Mucosa of rectum (tissue), 2 donors: ENCODE measurements at regions not wholly inside any gene's neighbourhood (a gene's known extent, or its start where the extent isn't known, plus 50 kb on each side); places are given as distances from the start of the nearest gene placed in this dataset.

Source experiments
- H3K27ac ChIP-seq, 2 donors: one replicate each; pipeline ENCODE4 v1.7.0; 2013; ENCODE audit warnings: inconsistent platforms in 2 of 2, low read depth in 2 of 2, low read length in 2 of 2
- H3K27me3 ChIP-seq, 2 donors: one replicate each; pipeline ENCODE4 v1.7.0; 2013; ENCODE audit warnings: low read length in 2 of 2; ENCODE audit not compliant: control insufficient read depth in 2 of 2, insufficient read depth in 2 of 2
- H3K36me3 ChIP-seq, 2 donors: one replicate each; pipeline ENCODE4 v1.7.0; 2013; ENCODE audit warnings: low read length in 2 of 2; ENCODE audit not compliant: control insufficient read depth in 2 of 2, insufficient read depth in 2 of 2
- H3K4me1 ChIP-seq, 2 donors: one replicate each; pipeline ENCODE4 v1.7.0; 2013; ENCODE audit warnings: low read length in 2 of 2, mild to moderate bottlenecking in 1 of 2; ENCODE audit not compliant: control insufficient read depth in 2 of 2, insufficient read depth in 2 of 2
- H3K4me3 ChIP-seq, 2 donors: one replicate each; pipeline ENCODE4 v1.7.0; 2013; ENCODE audit warnings: low read length in 2 of 2
- H3K9ac ChIP-seq, 2 donors: one replicate each; pipeline ENCODE4 v1.7.0; 2013; ENCODE audit warnings: low read length in 2 of 2, low read depth in 1 of 2, mild to moderate bottlenecking in 1 of 2
- H3K9me3 ChIP-seq, 2 donors: one replicate each; pipeline ENCODE4 v1.7.0; 2013; ENCODE audit warnings: low read length in 2 of 2; ENCODE audit not compliant: control insufficient read depth in 2 of 2
- donor health status: healthy.
- donor health status: Normal muscosa, but diverticular disease.

DNA sequence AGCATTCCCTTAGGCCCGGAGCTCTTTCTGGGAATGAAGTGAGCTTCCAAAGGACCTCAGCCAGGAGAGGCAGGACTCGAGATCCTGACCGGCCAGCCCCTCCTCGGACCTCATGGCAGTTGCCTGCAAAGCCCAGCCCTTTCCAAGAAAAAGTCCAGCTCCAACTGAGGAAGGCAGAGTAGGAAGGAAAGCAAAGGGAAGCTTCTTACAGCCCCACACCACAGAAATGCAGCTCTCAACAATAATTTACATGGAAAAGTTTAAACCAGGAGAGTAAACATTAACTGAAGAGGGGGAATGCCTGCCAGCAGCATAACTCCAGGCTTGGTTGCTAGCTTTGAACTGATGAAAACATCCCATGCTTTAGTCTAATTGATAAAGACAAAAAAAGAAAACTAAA, 153.9 kb upstream of the PFKP start:
- H3K36me3 ChIP-seq = no peaks in the 10 kb centered on the region
- H3K4me3 ChIP-seq = no peak overlapping the region
- H3K4me1 ChIP-seq = no peaks in the 10 kb centered on the region
- H3K9me3 ChIP-seq = no peaks in the 10 kb centered on the region
- H3K27ac ChIP-seq = no peak overlapping the region
- H3K9ac ChIP-seq = no peak overlapping the region
- H3K27me3 ChIP-seq = no peaks in the 10 kb centered on the region

DNA sequence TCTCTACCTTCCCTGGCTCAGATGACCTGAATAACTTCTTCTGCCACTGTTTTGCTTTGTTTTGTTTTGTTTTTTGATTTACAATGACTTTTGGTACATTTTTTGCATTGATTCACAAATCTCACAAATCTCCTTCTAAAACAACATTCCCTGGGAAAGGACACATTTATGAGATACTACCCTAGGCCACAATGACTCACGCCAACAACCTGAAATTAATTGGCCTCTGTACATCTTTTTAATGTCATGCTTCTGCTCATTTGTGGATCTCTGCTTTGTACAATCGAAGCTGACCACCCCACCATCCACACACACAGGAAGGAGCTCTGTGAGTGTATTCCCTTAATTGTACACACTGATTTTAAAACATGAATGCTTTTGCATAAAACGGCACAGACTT, 156.7 kb upstream of the PFKP start:
- Histone ChIP-seq H3K4me3 (no peak overlapping the region), H3K36me3 (no peaks in the 10 kb centered on the region), H3K4me1 (no peaks in the 10 kb centered on the region), H3K27ac (no peak overlapping the region), H3K9me3 (no peaks in the 10 kb centered on the region), H3K27me3 (no peaks in the 10 kb centered on the region), H3K9ac (no peak overlapping the region)

DNA sequence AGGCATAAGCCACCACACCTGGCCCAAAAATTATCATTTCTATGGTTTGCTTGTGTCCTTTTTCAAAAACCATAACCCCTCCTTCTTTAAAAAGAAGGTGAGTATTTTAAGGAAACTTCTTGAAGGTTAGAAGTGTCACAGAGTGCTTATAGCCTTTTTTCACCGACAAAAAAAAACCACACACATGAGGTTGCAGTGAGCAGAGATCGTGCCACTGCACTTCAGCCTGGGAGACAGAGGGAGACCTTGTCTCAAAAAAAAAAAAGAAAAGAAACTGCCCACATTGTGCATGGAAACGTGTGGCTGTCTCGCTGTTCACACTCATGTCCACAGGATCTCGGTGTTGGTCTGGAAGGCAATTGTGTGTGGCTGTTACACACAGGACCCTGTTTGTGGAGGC, 157.4 kb upstream of the PFKP start:
- no peak overlapping the region for H3K4me3 ChIP-seq
- no peak overlapping the region for H3K27ac ChIP-seq

DNA sequence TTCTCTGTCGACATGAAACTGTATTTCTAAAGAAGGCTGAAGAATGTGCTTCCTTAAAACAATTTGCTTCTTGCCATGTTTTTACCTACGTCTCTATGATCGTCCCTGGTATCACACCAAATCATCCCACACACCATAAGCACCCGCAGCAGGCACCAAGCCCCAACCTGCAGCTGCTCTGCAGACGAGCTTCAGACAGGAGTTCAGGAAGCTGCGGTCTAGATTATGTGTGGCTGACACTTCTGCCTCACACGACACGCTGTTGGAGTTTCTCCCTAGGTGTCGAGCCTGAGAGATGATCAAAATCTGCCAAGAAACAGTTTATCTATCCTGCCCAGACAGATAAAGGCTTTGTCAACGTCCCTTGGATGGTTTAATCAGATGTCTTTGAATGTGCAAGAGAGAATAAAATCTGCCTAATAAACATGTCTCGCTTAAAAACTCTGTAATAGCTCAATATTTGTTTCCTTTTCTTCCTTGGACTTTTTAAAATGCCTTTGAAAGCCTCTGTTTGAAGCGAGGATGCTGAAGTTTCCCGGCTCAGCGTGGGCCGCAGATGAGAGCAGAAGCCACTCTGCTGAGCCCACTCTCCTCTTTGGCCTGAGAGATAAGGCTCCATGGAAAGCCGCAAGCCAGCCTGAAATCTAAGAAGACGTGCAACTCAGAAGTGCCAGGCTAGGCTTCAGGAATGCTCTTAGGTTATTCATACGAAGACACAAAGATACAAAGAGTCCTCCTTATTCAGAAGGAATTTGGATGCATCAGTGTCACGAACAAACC, 158.3 kb upstream of the PFKP start:
- Histone ChIP-seq H3K36me3 (no peaks in the 10 kb centered on the region), H3K27ac (no peak overlapping the region), H3K9me3 (no peaks in the 10 kb centered on the region), H3K4me3 (no peak overlapping the region), H3K4me1 (no peaks in the 10 kb centered on the region), H3K27me3 (no peaks in the 10 kb centered on the region), H3K9ac (no peak overlapping the region)

More for the DNA sequence above, 157.4 kb upstream of the PFKP start:
- Histone ChIP-seq H3K9ac (no peak overlapping the region), H3K9me3 (no peaks in the 10 kb centered on the region), H3K27me3 (no peaks in the 10 kb centered on the region), H3K36me3 (no peaks in the 10 kb centered on the region), H3K4me1 (no peaks in the 10 kb centered on the region)

DNA sequence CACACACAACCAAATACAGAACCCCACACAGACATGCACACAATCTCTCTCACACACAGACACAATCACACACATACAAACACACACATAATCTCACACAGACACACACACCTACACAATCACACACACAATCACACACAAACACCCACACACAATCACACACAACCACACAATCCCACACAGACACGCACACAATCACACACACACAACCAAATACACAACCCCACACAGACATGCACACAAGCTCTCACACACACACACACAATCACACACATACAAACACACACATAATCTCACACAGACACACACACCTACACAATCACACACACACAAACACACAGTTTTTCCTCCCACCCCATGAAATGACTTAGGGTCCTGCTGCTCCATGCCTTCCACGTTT, 160.4 kb upstream of the PFKP start:
- Histone ChIP-seq H3K9ac (no peak overlapping the region), H3K4me1 (no peaks in the 10 kb centered on the region), H3K27ac (no peak overlapping the region), H3K36me3 (no peaks in the 10 kb centered on the region), H3K27me3 (no peaks in the 10 kb centered on the region), H3K4me3 (no peak overlapping the region), H3K9me3 (no peaks in the 10 kb centered on the region)

DNA sequence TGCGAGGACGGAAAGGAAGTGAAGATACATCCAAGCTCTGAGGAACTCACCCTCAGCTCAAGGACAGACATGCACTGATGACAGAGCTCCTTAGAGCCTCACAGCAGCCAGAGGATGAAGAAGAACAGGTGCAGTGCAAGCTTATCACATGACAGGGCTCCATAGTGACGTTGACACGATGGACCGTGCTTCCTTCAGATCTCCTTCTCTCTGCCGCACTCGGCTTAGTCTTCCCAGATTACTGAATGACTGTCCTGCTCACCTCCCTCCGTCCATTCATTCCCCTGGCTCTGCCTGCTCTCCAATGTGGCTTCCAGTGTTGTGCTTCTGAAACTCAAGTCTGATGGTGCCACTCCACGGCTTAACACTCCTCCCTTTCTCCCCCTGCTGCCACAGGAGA, 161.5 kb upstream of the PFKP start:
- no peak overlapping the region for H3K9ac ChIP-seq
- no peaks in the 10 kb centered on the region for H3K27me3 ChIP-seq
- H3K36me3 ChIP-seq = no peaks in the 10 kb centered on the region
- no peaks in the 10 kb centered on the region for H3K4me1 ChIP-seq
- no peak overlapping the region for H3K4me3 ChIP-seq
- no peaks in the 10 kb centered on the region for H3K9me3 ChIP-seq
- H3K27ac ChIP-seq = no peak overlapping the region

DNA sequence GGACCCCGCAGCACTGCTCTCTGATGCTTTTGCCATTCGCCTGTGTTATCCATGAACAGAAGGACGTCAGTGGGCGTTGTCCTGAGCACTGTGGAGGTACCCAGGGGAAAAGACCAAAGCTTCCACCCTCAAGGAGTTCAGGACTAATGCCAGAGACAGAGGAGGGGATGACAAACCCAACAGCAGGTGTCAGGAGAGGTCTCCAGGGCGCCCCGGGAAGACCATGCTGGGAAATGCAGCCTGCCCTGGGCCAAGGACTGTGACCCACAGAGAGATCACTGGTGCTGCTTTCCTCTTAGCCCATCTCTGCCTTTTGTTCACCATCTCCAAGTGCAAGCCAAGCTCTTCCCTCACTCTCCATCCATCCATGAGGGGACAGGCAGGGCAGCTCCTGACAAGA, 166.8 kb upstream of the PFKP start:
- Histone ChIP-seq H3K4me3 (no peak overlapping the region), H3K4me1 (no peaks in the 10 kb centered on the region), H3K9ac (no peak overlapping the region), H3K27ac (no peak overlapping the region), H3K9me3 (no peaks in the 10 kb centered on the region), H3K27me3 (no peaks in the 10 kb centered on the region), H3K36me3 (no peaks in the 10 kb centered on the region)

DNA sequence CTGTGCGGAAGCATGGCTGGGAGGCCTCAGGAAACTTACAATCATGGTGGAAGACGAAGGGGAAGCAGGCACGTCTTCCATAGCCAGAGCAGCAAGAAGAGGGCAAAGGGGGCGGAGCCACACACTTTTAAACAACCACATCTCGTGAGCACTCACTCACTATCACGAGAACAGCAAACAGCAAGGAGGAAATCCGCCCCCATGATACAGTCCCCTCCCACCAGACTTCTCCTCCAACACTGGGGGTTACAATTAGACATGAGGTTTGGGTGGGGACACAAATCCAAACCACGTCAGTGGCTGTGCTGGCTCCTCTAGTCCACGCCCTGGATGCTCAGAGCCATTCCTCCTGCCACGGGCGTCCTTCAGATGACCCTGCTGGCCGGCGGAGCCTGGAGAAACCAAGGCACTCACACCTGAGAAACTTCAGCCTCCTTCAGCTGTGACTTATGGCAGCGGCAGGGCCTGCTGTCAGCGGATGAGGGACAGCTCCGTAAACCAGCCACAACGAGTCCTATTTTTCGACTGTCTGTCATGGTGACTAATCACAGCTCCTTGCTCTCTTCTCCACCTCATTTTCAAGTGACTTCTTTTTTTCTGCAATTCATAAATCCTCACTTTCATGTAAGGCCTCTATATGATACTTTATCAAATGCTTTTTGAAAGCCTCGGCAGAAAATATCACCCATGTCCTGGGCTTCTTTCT, 167.9 kb upstream of the PFKP start:
- Histone ChIP-seq H3K9ac (no peak overlapping the region), H3K4me1 (no peaks in the 10 kb centered on the region), H3K4me3 (no peak overlapping the region), H3K27me3 (no peaks in the 10 kb centered on the region), H3K9me3 (no peaks in the 10 kb centered on the region), H3K27ac (no peak overlapping the region), H3K36me3 (no peaks in the 10 kb centered on the region)

DNA sequence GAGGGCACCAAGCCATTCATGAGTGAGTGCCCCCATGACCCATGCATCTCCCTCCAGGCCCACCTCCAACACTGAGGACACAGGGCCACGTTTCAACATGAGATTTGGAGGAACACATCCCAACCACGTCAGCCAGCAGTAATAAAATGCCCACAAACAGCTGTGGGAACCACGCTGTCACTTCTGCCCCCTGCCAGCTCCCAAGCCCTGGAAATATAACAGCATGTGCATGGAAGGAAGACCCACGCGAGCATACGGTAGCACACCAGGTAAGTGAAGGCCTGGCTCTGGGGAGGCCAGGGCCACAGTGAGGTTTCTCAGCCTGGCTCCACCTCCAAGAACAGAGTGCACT, 168.9 kb upstream of the PFKP start:
- Histone ChIP-seq H3K4me3 (no peak overlapping the region), H3K27me3 (no peaks in the 10 kb centered on the region), H3K36me3 (no peaks in the 10 kb centered on the region), H3K9me3 (no peaks in the 10 kb centered on the region), H3K4me1 (no peaks in the 10 kb centered on the region), H3K27ac (no peak overlapping the region), H3K9ac (no peak overlapping the region)

DNA sequence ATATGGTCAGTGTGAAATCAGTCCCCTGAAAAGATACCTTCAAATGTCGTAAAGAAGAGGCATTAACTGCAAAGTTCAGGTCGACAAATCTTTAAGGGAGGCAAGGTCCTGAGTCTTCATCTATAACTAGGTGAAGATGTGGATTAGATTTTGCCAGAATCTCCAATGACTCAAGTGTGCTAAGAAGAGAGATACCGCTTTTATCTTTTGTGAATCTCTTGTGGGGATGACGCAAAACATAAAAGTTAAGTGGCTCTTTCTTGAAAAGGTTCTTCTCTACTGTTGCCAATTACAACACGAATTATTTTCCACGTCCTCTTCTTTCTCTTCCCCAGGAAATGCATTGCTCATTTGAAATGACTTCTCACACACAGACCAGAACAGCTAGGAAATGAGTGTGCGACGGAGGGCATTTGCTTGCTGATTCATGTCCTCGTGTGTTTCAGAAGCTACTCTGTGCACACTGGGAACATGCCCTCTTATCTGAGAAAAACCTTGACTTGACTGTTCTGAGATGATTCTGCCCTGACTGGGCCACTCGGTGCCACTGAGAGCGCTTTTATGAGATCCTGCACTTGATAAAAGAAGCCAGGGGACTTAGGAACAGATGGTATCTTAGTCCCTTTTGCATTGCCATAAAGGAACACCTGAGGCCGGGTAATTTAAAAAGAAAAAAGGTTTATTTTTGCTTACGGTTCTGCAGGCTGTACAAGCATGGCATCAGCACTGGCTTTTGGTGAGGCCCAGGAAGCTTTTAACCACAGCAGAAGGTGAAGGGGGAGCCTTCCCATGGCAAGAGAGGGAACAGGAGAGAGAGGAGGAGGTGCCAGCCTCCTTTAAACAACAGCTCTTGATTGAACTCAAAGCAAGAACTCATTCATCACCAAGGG, 169.5 kb upstream of the PFKP start:
- Histone ChIP-seq H3K9ac (no peak overlapping the region), H3K9me3 (no peaks in the 10 kb centered on the region), H3K27me3 (no peaks in the 10 kb centered on the region), H3K4me1 (no peaks in the 10 kb centered on the region), H3K4me3 (no peak overlapping the region), H3K27ac (no peak overlapping the region), H3K36me3 (no peaks in the 10 kb centered on the region)
